ENCODE measurements at regions not wholly inside any gene's neighbourhood (a gene's known extent, or its start where the extent isn't known, plus 50 kb on each side); places are given as distances from the start of the nearest gene placed in this dataset.

DNA sequence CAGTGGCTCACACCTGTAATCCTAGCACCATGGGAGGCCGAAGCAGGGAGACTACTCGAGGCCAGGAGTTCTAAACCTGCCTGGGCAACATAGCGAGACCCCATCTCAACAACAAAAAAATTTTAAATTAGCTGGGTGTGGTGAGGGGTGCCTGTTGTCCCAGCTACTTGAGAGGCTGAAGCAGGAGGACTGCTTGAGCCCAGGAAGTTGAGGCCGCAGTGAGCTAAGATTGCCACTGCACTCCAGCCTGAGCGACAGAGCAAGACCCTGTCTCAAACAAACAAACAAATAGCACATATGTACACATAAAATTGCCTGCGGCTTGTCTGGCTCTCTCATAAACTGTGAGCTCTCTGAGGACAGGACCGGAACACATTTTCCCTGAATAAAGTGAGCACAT lies 106.3 kb downstream of the BANF2 start:
- no peak for DNase-seq (ENCODE audit: low read depth)
- no peak overlapping the region for H3K4me3 ChIP-seq (ENCODE audit: low read depth, low read length)
- TF ChIP-seq, protein P1, sequence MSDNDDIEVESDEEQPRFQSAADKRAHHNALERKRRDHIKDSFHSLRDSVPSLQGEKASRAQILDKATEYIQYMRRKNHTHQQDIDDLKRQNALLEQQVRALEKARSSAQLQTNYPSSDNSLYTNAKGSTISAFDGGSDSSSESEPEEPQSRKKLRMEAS (IDR thresholded peaks at IDR 0.05; ENCODE audit: low read depth, low read length) = no peak
- TF ChIP-seq, protein P2, sequence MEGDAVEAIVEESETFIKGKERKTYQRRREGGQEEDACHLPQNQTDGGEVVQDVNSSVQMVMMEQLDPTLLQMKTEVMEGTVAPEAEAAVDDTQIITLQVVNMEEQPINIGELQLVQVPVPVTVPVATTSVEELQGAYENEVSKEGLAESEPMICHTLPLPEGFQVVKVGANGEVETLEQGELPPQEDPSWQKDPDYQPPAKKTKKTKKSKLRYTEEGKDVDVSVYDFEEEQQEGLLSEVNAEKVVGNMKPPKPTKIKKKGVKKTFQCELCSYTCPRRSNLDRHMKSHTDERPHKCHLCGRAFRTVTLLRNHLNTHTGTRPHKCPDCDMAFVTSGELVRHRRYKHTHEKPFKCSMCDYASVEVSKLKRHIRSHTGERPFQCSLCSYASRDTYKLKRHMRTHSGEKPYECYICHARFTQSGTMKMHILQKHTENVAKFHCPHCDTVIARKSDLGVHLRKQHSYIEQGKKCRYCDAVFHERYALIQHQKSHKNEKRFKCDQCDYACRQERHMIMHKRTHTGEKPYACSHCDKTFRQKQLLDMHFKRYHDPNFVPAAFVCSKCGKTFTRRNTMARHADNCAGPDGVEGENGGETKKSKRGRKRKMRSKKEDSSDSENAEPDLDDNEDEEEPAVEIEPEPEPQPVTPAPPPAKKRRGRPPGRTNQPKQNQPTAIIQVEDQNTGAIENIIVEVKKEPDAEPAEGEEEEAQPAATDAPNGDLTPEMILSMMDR (IDR thresholded peaks at IDR 0.05; ENCODE audit: low read depth, low read length) = no peak
- TF ChIP-seq POLR2A (IDR thresholded peaks at IDR 0.05; ENCODE audit: extremely low read depth, insufficient read length) (no peak), MYC (IDR thresholded peaks at IDR 0.05; ENCODE audit: low read depth, low read length) (no peak)

DNA sequence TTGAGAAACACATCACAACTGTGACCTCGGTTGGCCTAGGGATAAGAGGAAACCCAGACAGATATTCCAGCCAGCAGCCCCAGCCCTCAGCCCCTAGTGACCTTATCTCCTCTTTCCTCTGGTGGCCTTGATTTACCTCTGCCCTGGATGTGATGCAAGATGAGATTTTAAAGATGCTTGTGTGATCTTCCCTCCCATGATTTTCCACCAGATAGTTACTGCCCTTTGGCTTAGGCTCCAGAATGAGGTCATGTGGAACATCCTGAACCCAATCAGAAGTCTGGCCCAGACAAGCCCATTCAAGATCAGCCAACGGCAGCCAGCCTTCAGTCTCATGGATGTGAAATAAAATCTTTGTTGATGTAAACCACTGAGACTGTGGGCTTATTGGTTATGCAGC lies 104.0 kb downstream of the BANF2 start:
- TF ChIP-seq, protein P2 (IDR thresholded peaks at IDR 0.05; ENCODE audit: low read depth, low read length) = no peak
- TF ChIP-seq MYC (IDR thresholded peaks at IDR 0.05; ENCODE audit: low read depth, low read length) = no peak
- TF ChIP-seq, protein P1 (IDR thresholded peaks at IDR 0.05; ENCODE audit: low read depth, low read length) = no peak
- no peak for TF ChIP-seq POLR2A (IDR thresholded peaks at IDR 0.05; ENCODE audit: extremely low read depth, insufficient read length)
- no peak for DNase-seq (ENCODE audit: low read depth)
- no peak overlapping the region for H3K4me3 ChIP-seq (ENCODE audit: low read depth, low read length)

DNA sequence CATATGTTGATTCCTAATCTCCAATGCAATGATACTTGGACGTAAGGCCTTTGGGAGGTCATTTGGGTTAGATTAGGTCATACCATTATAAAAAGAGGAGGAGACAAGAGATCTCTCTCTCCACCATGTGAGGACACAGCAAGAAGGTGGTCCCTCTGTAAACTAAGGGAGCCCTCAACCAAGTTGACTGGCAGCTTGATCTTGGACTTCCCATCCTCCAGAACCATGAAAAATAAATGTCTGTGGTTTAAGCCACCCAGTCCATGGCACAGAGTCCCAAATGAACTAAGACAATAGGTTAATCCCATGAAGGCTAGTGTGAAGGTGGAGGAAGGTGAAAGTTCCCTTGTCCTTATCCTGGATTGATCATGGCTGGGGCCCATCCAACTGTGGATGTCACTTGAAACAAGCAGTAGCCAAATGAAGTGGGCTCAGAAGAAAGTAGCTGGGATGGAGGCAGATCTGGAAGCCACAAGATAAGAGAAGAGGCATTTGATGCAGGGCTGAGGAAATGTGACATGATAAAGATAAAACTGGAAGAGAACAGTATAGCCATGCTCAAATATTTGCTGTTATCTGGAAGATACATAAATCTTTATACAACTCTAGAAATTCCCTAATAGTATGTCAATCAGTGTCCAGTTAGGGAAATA lies 99.9 kb downstream of the BANF2 start:
- no peak overlapping the region for H3K4me3 ChIP-seq (ENCODE audit: low read depth, low read length)
- no peak for TF ChIP-seq MYC (IDR thresholded peaks at IDR 0.05; ENCODE audit: low read depth, low read length)
- TF ChIP-seq, protein P1 (IDR thresholded peaks at IDR 0.05; ENCODE audit: low read depth, low read length) = no peak
- TF ChIP-seq, protein P2 (IDR thresholded peaks at IDR 0.05; ENCODE audit: low read depth, low read length) = no peak
- no peak for TF ChIP-seq POLR2A (IDR thresholded peaks at IDR 0.05; ENCODE audit: extremely low read depth, insufficient read length)
- no peak for DNase-seq (ENCODE audit: low read depth)

DNA sequence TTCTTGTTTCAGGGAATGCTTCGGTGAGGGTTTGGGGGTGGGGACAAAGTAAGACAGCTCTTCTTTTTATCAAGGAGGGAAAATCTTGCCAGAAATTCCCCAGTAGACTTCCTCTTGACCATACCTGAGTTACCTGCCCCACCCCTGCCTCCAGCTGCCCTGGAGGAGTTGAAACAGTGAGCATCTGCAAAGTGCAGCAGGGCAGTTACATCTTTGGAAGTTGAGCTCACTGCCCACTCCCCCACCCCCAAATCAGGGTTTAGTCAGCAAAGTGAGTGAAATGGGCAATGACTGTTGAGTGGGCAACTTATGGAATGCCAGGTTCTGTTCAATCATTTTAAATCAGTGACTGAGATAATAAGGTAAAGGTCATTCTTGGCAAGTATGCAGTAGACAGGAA lies 98.8 kb downstream of the BANF2 start:
- TF ChIP-seq POLR2A (IDR thresholded peaks at IDR 0.05; ENCODE audit: extremely low read depth, insufficient read length) = no peak
- no peak for TF ChIP-seq MYC (IDR thresholded peaks at IDR 0.05; ENCODE audit: low read depth, low read length)
- TF ChIP-seq, protein P2 (IDR thresholded peaks at IDR 0.05; ENCODE audit: low read depth, low read length) = no peak
- TF ChIP-seq, protein P1 (IDR thresholded peaks at IDR 0.05; ENCODE audit: low read depth, low read length) = no peak
- H3K4me3 ChIP-seq (ENCODE audit: low read depth, low read length) = no peak overlapping the region
- DNase-seq (ENCODE audit: low read depth) = no peak

DNA sequence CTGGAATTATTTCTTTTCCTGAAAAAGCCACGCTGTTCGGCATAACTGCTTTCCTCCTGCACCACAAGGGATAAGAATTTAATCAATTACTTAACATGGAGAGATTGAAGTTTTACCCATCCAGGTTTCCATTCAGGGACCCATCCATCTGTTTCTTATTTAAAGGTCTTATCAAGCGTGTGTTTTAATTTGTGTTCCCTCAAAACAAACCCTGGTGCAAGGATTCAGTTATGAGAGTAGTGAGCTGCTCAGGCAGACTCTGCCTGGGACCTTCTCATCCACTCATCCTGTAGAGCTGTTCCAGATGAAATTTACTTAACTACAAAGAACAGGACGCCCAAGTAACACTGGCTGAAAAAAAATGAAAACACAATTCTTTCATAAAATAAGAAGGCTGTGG lies 97.8 kb downstream of the BANF2 start:
- no peak for TF ChIP-seq MYC (IDR thresholded peaks at IDR 0.05; ENCODE audit: low read depth, low read length)
- TF ChIP-seq, protein P1 (IDR thresholded peaks at IDR 0.05; ENCODE audit: low read depth, low read length) = no peak
- TF ChIP-seq, protein P2 (IDR thresholded peaks at IDR 0.05; ENCODE audit: low read depth, low read length) = no peak
- TF ChIP-seq POLR2A (IDR thresholded peaks at IDR 0.05; ENCODE audit: extremely low read depth, insufficient read length) = no peak

More for the DNA sequence above, 97.8 kb downstream of the BANF2 start:
- no peak for DNase-seq (ENCODE audit: low read depth)
- no peak overlapping the region for H3K4me3 ChIP-seq (ENCODE audit: low read depth, low read length)
